ENCODE measurements at regions not wholly inside any gene's neighbourhood (a gene's known extent, or its start where the extent isn't known, plus 50 kb on each side); places are given as distances from the start of the nearest gene placed in this dataset.

DNA sequence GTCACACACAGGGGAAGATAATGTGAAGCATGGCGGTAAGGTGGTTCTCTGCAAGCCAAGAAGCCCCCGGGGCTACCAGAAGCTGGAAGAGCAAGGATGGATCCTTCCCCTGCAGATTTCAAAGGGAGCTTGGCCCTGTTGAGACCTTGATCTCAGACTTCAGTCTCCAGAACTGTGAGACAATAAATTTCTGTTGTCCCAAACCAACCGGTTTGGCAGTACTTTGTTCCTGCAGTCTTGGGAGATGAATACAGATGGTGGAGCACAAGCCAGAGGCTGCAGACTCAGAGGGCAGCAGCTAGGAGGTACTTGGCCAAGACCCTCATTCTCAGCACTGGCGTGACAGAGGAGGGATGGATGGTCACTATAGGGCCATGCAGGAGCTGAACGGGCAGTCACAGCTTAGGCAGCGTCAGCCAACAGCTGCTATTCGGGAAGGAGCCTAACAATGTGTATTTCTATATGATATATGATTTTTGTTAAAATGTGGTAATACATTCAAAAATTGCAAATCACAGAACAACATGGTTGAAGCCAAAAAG, 387.3 kb downstream of the TNS3 start (continued):
- TF ChIP-seq, protein P1, sequence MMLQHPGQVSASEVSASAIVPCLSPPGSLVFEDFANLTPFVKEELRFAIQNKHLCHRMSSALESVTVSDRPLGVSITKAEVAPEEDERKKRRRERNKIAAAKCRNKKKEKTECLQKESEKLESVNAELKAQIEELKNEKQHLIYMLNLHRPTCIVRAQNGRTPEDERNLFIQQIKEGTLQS (IDR thresholded peaks at IDR 0.05; ENCODE audit: borderline replicate concordance, extremely low read depth, low read depth, low read length): no peak
- TF ChIP-seq TAF1 (IDR thresholded peaks at IDR 0.05; ENCODE audit: borderline replicate concordance, low read depth, low read length) (no peak), TCF12 (IDR thresholded peaks at IDR 0.05; ENCODE audit: low read depth, low read length) (no peak), NBN (IDR thresholded peaks at IDR 0.05) (no peak)

DNA sequence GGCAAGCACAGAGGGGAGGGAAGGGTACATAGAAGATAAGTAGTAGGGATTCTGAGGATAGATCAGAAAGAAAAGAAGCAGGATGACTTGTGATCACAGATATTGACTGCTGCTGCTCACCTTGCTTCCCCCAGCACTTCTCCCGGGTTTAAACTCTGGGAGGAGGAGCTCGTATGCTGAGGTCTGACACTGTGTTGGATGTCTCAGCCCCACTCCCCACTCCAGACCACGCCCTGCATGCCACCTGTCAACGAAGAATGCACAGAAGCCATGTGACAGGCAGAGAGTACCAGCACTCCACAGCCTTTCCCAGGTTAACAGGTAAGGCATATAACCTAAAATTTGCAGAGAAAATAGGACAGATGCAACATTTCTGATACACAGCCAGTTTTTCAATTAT, 388.9 kb downstream of the TNS3 start:
- ChIA-PET RAD21 (ENCODE audit: unreplicated experiment) (no interaction called here), POLR2A (no interaction called here), SMC1A (ENCODE audit: uncharacterized antibody, unreplicated experiment) (no interaction called here), CTCF (no interaction called here)
- Histone ChIP-seq H3K36me3 (ENCODE audit: control insufficient read depth in 2 of 2, insufficient read depth in 2 of 2, low read length in 1 of 2) (no peaks in the 10 kb centered on the region), H3K4me1 (ENCODE audit: control insufficient read depth, insufficient read depth, low read length) (no peaks in the 10 kb centered on the region), H3K27ac (ENCODE audit: control insufficient read depth, insufficient read depth) (no peak overlapping the region), H3K9ac (ENCODE audit: control insufficient read depth, insufficient read depth, low read length) (no peak overlapping the region), H3K4me3 (no peak overlapping the region), H2AFZ (ENCODE audit: control insufficient read depth, low read depth, low read length) (no peak overlapping the region), H3K4me2 (ENCODE audit: control insufficient read depth, insufficient read depth) (no peak overlapping the region), H3K27me3 (replicated peaks in 1 of 2; ENCODE audit: control insufficient read depth in 2 of 2, insufficient read depth in 2 of 2, low read length in 1 of 2) (no peaks in the 10 kb centered on the region), H4K20me1 (ENCODE audit: control insufficient read depth, insufficient read depth) (no peaks in the 10 kb centered on the region), H3K9me3 (replicated peaks; ENCODE audit: control insufficient read depth, insufficient read depth, low read length) (no peaks in the 10 kb centered on the region), H3K79me2 (ENCODE audit: control insufficient read depth, insufficient read depth, low read length) (no peaks in the 10 kb centered on the region)
- BruUV-seq (replicated peaks): no TSS peak
- in situ Hi-C loops (cut with MboI): no loop called here
- intact Hi-C loops (cut with micrococcal nuclease; ENCODE audit: unreplicated experiment): no loop called here
- FAIRE-seq: no peak
- DNase-seq (ENCODE audit: low read depth, low spot score): no peak
- ATAC-seq: no peak
- 4% methylated on average over 4 of the region's 4 CpGs for WGBS (ENCODE audit: insufficient coverage, insufficient replicate concordance, low lambda C conversion rate, missing lambda C conversion rate)
- no peak for TF ChIP-seq FOXM1 (IDR thresholded peaks at IDR 0.05; ENCODE audit: low read depth, low read length)
- TF ChIP-seq KAT2A (conservative IDR thresholded peaks at IDR 0.05; ENCODE audit: control insufficient read depth, low read depth, low read length): no peak
- no peak for TF ChIP-seq MYC (IDR thresholded peaks at IDR 0.05; ENCODE audit: insufficient read depth, insufficient read length, insufficient replicate concordance, low read length, severe bottlenecking)
- TF ChIP-seq, protein P2, sequence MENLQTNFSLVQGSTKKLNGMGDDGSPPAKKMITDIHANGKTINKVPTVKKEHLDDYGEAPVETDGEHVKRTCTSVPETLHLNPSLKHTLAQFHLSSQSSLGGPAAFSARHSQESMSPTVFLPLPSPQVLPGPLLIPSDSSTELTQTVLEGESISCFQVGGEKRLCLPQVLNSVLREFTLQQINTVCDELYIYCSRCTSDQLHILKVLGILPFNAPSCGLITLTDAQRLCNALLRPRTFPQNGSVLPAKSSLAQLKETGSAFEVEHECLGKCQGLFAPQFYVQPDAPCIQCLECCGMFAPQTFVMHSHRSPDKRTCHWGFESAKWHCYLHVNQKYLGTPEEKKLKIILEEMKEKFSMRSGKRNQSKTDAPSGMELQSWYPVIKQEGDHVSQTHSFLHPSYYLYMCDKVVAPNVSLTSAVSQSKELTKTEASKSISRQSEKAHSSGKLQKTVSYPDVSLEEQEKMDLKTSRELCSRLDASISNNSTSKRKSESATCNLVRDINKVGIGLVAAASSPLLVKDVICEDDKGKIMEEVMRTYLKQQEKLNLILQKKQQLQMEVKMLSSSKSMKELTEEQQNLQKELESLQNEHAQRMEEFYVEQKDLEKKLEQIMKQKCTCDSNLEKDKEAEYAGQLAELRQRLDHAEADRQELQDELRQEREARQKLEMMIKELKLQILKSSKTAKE (IDR thresholded peaks at IDR 0.05; ENCODE audit: low read depth, poor library complexity, severe bottlenecking): no peak
- no peak for TF ChIP-seq IKZF1 (conservative IDR thresholded peaks at IDR 0.05)
- no peak for TF ChIP-seq BCL11A (IDR thresholded peaks at IDR 0.05; ENCODE audit: low read depth, low read length)
- no peak for TF ChIP-seq SRF (IDR thresholded peaks at IDR 0.05; ENCODE audit: low read depth in 2 of 2, low read length in 2 of 2)
- TF ChIP-seq, protein P3, sequence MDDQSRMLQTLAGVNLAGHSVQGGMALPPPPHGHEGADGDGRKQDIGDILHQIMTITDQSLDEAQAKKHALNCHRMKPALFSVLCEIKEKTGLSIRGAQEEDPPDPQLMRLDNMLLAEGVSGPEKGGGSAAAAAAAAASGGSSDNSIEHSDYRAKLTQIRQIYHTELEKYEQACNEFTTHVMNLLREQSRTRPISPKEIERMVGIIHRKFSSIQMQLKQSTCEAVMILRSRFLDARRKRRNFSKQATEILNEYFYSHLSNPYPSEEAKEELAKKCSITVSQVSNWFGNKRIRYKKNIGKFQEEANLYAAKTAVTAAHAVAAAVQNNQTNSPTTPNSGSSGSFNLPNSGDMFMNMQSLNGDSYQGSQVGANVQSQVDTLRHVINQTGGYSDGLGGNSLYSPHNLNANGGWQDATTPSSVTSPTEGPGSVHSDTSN (IDR thresholded peaks at IDR 0.05; ENCODE audit: insufficient replicate concordance, low read depth, low read length): no peak
- TF ChIP-seq, protein P4, sequence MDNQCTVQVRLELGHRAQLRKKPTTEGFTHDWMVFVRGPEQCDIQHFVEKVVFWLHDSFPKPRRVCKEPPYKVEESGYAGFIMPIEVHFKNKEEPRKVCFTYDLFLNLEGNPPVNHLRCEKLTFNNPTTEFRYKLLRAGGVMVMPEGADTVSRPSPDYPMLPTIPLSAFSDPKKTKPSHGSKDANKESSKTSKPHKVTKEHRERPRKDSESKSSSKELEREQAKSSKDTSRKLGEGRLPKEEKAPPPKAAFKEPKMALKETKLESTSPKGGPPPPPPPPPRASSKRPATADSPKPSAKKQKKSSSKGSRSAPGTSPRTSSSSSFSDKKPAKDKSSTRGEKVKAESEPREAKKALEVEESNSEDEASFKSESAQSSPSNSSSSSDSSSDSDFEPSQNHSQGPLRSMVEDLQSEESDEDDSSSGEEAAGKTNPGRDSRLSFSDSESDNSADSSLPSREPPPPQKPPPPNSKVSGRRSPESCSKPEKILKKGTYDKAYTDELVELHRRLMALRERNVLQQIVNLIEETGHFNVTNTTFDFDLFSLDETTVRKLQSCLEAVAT (IDR thresholded peaks at IDR 0.05): no peak
- TF ChIP-seq NR2C2 (IDR thresholded peaks at IDR 0.05; ENCODE audit: borderline replicate concordance, control insufficient read depth, insufficient read length, low read depth): no peak
- TF ChIP-seq SMARCA5 (IDR thresholded peaks at IDR 0.05): no peak
- TF ChIP-seq GATAD2B (conservative IDR thresholded peaks at IDR 0.05; ENCODE audit: low read depth): no peak
- no peak for TF ChIP-seq ZNF217 (IDR thresholded peaks at IDR 0.05)
- no peak for TF ChIP-seq POLR2AphosphoS5 (IDR thresholded peaks at IDR 0.05; ENCODE audit: low read length)
- no peak for TF ChIP-seq RBBP5 (conservative IDR thresholded peaks at IDR 0.05)
- no peak for TF ChIP-seq PAX8 (IDR thresholded peaks at IDR 0.05)
- no peak for TF ChIP-seq RFX5 (IDR thresholded peaks at IDR 0.05; ENCODE audit: low read depth, low read length)
